GM18909 (cell line): ENCODE measurements at regions not wholly inside any gene's neighbourhood (a gene's known extent, or its start where the extent isn't known, plus 50 kb on each side); places are given as distances from the start of the nearest gene placed in this dataset.
"Not testable (repeated sequence)": the region's sequence is repeated elsewhere in the genome, so short reads cannot be mapped to it uniquely, and the experiment has no call there.

Source experiments
- ATAC-seq: cut with Tn5 transposase; IDR thresholded peaks from one replicate; pipeline ENCODE4 v1.9.1; 2021; ENCODE audit warnings: mild to moderate bottlenecking; ENCODE audit not compliant: unreplicated experiment, poor library complexity

DNA sequence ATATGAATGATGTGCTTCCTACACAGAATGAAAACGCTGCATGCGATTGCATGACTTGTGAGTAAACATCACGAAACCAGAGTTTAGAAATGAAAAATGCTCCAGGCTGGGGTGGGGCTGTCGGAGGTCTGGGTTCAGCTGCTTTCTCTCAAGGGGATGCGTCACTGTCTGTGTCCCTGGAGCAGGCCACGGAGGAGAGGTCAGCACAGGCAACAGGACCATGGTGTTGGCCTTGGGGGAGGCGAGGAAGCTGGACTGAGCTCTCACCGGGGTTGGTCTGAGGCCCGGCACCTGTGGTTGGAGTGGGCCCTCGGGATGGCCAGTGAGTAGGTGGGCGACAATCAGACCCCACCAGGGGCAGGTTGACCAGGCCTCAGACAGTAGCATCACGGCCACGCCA is 89.0 kb upstream of the TMEM18 start:
- ATAC-seq, result no peak

GRCh38 chr2:765369-765768 is 88.2 kb upstream of the TMEM18 start:
- ATAC-seq, result no peak

- no peak for ATAC-seq
Measured at GRCh38 chr2:763766-764525, 86.7 kb upstream of the TMEM18 start.

- ATAC-seq, result no peak
Measured at GRCh38 chr2:762646-763045, 85.4 kb upstream of the TMEM18 start.

DNA sequence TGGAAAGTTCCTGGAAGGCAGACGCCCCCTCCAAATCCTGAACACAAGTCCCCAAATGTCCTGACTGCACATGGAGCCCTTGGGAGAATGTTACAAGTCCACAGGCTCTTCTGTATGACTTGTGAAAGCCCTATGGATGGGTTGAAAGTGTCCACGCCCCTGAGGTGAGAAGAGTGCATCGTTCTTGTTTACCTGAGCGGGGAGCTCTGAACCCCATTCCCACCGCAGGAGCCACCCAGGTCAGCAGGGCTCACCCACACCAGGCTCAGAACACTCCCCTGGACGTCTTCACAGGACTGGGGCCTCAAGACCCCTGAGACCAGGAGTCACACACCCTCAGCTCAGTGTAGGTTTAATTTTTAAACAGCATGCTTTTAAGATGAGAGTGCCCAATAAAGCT is 84.2 kb upstream of the TMEM18 start:
- no peak for ATAC-seq

DNA sequence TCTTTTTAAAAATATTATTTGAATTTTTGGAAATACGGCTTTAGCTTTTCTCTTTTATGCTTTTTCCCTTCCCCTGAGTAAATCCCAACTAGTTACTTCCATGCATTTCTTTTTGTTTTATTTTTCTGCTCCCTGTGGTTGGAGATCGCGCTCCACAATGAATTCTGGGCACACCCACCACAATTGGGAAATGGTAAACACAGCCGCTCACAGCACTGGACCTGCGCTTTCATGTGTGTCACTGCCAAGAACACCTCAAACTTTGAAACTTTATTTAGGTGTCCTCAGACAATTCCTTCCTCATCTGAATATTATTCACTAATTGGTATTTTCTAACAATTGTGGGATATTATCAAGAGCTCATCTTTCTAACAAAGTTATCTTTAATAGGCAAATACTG is 82.8 kb upstream of the TMEM18 start:
- ATAC-seq, result no peak

DNA sequence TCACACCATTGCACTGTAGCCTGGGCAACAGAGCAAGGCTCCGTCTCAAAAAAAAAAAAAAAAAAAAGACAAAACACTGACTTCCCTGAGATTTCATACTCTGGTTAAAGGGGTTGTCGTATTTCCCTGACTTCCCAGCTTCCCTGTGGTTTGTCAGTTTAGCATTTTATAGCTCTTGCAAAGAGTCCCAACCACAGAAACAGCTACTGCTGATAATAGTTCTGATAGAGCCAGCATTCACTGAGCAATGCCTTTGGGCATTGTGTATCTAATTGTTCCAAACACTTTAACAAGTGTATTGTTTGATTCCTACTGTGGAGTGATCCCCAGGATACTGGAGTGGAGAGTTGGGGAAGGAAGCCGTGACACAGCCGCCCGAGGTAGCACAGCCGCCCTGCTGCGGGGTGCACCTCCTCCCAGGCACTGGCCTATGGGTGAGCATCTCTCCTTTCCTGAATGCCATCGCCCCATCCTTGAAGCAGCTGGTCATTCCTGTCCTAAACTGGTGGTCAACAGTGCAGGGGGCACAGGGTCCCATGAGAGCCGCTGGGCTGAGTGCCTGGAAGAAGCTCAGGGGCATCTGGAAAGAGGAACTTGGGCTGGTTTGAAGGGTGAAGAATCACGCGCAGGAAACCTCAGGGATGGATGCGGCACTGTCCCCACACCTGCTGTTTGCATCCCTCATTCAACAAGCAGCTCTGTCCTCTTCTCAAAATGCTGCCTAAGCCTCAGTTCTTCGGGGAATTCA is 81.0 kb upstream of the TMEM18 start:
- no peak for ATAC-seq

DNA sequence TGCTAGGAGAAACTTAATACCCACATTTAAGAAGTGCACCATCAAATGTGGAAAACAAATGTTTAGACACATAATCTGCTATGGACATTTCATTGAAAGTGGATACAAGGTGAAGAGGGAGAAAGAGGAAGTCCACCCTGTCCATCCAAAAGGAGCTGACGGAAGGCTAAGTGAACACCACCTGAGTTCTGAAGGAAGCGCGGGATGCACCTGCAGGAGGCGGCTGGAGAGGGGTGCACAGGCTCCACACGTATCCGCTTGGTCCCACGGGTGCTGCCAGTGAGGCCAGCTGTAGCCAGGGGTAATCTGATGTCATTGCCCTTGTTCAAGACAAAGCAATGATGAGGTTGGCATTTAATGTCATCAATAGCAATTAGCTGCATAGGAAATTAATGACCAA is 75.9 kb upstream of the TMEM18 start:
- no peak for ATAC-seq

GRCh38 chr2:751474-751873 is 74.3 kb upstream of the TMEM18 start:
- ATAC-seq, result no peak

DNA sequence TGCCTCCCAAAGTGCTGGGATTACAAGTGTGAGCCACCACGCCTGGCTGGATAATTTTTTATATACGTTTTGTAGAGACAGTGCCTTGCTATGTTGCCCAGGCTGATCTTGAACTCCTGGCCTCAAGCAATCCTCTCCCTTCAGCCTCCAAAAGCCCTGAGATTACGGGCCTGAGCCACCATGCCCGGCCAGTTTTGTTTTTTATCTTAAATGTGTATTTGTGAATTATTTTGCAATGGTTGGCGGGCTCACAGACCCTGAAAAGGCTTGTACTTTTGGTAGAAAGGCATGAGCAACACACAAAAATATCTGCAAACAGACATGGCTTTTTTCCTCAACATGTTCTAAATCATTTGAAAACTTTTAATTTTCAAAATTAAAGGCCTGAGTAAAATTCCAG is 73.4 kb upstream of the TMEM18 start:
- no peak for ATAC-seq

DNA sequence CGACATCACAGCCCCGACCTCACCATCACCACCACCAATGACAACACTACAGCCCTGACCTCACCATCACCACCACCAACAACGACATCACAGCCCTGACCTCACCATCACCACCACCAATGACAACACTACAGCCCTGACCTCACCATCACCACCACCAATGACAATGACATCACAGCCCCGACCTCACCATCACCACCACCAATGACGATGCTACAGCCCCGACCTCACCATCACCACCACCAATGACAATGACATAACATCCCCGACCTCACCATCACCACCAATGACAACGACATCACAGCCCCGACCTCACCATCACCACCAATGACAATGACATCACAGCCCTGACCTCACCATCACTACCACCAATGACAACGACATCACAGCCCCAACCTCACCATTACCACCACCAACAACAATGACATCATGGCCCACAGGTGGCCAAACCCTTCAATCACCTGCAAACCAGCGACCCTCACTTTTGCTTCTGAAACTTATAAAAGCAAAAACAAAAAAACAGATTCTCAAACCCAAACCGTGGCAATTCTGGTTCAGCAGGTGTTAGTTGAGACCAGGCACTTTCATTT is 70.7 kb upstream of the TMEM18 start:
- ATAC-seq, result no peak

- no peak for ATAC-seq
Measured at GRCh38 chr2:746697-747096, 69.5 kb upstream of the TMEM18 start.

DNA sequence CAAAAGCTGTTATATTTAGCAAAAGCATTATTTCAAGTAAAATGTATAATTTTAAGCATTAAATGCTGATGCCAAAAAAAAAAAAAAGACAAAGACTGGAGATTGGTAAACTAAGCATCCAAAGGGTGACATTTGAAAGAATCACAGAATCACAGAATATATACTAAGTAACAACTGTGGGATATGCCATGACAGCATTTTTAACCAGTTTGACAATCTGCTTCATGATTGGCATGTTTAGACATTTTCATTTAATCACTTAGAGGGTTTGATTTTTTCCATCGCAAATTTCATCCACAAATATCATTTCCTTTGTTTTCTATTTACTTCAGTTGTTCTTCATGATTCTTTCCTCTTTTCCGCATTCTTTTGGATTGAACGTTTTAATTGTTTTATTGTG is 66.9 kb upstream of the TMEM18 start:
- ATAC-seq, result no peak

GRCh38 chr2:742221-742620 is 65.0 kb upstream of the TMEM18 start:
- ATAC-seq, result no peak

DNA sequence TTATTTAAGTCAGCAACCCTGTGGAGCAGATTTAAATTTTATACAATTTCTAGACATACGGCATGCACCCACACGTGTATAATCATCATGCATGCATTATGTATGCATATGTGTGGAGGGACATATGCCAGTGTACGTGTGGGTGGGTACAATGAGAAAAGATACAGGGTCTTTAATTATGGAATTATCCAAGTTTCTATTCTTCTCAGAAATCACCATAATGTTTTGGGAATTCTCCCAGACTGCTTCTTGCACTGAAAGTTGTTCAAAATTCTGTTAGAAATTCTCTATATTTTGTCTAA is 63.9 kb upstream of the TMEM18 start:
- ATAC-seq, result no peak

DNA sequence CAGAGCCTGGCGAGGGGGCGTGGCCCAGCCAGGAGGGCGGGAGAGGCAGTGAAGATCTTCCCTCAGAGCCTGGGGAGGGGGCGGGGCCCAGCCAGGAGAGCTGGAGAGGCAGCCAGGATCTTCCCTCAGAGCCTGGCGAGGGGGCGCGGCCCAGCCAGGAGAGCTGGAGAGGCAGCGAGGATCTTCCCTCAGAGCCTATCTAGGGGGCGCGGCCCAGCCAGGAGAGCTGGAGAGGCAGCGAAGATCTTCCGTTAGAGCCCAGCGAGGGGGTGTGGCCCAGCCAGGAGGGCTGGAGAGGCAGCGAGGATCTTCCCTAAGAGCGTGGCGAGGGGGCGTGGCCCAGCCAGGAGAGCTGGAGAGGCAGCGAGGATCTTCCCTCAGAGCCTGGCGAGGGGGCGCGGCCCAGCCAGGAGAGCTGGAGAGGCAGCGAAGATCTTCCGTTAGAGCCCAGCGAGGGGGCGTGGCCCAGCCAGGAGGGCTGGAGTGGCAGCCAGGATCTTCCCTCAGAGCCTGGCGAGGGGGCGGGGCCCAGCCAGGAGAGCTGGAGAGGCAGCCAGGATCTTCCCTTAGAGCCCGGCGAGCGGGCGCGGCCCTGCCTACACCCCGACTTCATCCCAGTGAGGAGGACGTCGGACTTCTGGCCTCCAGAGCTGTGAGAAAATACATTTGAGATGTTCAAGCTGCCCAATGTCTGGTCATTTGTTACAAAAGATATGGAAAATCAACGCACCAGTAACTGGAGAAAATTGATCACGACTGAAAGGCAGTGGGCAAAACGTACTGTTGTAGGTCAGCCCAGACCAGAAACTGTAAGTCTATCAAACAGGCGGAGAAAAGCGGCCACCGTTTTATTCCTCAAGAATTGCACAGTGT is 63.4 kb upstream of the TMEM18 start:
- peak; percentile 52 for ATAC-seq

DNA sequence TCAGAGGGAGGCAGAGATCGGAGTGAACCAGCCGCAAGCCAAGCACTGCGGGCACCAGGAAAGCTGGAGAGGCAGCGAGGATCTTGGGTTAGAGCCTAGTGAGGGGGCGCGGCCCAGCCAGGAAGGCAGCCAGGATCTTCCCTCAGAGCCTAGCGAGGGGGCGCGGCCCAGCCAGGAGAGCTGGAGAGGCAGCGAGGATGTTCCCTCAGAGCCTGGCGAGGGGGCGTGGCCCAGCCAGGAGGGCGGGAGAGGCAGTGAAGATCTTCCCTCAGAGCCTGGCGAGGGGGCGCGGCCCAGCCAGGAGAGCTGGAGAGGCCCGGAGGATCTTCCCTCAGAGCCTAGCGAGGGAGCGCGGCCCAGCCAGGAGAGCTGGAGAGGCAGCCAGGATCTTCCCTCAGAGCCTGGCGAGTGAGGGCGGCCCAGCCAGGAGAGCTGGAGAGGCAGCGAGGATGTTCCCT is 62.7 kb upstream of the TMEM18 start:
- not testable (repeated sequence) for ATAC-seq

DNA sequence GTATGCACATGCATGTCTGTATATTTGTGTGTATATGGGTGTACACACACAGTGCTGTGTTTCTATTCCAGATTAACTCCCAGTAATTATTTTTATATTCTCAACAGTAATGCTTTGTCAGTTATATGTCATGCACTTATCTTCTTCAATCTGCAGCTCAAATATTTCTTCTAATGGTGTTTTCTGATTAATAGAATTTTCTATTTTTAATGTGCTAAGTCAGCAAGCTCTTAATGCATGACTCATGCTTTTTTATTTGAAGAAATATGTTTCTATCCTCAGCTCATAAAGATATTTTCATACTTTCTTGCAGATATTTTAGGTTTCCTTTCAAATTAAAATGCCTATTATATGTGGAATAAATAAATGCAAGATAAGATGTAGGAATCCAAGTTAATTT is 59.7 kb upstream of the TMEM18 start:
- no peak for ATAC-seq

- ATAC-seq, result peak; percentile 50
Measured at GRCh38 chr2:735670-736218, 58.5 kb upstream of the TMEM18 start.

- no peak for ATAC-seq
Measured at GRCh38 chr2:734496-734895, 57.3 kb upstream of the TMEM18 start.
